Astrocyte (in vitro differentiated cells and primary cell): ENCODE measurements at regions not wholly inside any gene's neighbourhood (a gene's known extent, or its start where the extent isn't known, plus 50 kb on each side); places are given as distances from the start of the nearest gene placed in this dataset.

Experiments
- CTCF ChIP-seq: IDR thresholded peaks from 2 replicates; pipeline ENCODE4 v1.5.1; 2011; ENCODE audit warnings: low read depth, mild to moderate bottlenecking, inconsistent platforms, low read length, moderate library complexity; ENCODE audit not compliant: insufficient read depth
- EZH2 ChIP-seq: IDR thresholded peaks from 2 replicates; pipeline ENCODE4 v1.6.1; 2012; ENCODE audit warnings: mild to moderate bottlenecking, low read length, inconsistent platforms; ENCODE audit not compliant: insufficient read depth

DNA sequence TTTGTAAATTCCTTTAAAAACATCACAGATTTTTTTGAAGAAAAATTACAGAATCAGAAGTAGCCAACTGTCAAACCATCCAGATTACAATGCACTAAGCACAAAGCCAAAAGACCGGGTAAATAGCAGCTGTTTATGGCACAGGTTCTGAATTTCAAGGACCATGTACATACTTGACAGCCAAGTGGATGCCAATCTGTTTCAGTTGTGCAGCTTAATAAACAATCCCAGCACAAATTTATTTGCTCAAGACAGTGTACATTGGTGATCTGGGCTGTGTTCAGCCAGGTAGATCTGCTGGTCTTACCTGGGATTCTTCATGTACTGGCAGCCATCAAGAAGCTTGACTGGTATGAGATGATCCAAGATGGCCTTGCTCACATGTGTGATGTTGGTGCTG is 229.8 kb upstream of the FLRT2 start:
- TF ChIP-seq CTCF (no peak), EZH2 (no peak)
